ENCODE measurements at regions not wholly inside any gene's neighbourhood (a gene's known extent, or its start where the extent isn't known, plus 50 kb on each side); places are given as distances from the start of the nearest gene placed in this dataset.

DNA sequence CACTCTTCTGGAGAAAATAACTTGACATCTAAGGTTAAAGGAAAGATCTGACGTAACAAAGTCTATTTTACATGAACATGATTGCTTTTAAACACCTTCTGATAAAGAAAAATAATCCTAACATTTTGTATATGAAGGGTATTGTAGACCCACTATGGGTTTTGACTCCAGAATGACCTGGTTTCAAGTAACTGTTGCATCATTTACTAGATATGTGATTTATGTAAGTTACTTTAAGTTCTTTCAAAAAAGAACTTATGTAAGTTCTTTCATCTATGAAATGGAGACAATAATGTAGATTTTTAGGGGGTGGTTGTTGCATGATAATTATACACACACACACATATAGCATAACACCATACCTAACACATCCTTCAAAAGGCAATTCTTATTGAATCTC is 147.6 kb upstream of the MIR17HG start:
- TF ChIP-seq, protein P1, sequence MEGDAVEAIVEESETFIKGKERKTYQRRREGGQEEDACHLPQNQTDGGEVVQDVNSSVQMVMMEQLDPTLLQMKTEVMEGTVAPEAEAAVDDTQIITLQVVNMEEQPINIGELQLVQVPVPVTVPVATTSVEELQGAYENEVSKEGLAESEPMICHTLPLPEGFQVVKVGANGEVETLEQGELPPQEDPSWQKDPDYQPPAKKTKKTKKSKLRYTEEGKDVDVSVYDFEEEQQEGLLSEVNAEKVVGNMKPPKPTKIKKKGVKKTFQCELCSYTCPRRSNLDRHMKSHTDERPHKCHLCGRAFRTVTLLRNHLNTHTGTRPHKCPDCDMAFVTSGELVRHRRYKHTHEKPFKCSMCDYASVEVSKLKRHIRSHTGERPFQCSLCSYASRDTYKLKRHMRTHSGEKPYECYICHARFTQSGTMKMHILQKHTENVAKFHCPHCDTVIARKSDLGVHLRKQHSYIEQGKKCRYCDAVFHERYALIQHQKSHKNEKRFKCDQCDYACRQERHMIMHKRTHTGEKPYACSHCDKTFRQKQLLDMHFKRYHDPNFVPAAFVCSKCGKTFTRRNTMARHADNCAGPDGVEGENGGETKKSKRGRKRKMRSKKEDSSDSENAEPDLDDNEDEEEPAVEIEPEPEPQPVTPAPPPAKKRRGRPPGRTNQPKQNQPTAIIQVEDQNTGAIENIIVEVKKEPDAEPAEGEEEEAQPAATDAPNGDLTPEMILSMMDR (IDR thresholded peaks at IDR 0.05; ENCODE audit: poor library complexity): no peak
- TF ChIP-seq EZH2phosphoT487 (IDR thresholded peaks at IDR 0.05; ENCODE audit: low read depth, severe bottlenecking, unreplicated experiment): no peak
- TF ChIP-seq EZH2 (IDR thresholded peaks at IDR 0.05; ENCODE audit: borderline replicate concordance): no peak
